ENCODE measurements at regions not wholly inside any gene's neighbourhood (a gene's known extent, or its start where the extent isn't known, plus 50 kb on each side); places are given as distances from the start of the nearest gene placed in this dataset.

DNA sequence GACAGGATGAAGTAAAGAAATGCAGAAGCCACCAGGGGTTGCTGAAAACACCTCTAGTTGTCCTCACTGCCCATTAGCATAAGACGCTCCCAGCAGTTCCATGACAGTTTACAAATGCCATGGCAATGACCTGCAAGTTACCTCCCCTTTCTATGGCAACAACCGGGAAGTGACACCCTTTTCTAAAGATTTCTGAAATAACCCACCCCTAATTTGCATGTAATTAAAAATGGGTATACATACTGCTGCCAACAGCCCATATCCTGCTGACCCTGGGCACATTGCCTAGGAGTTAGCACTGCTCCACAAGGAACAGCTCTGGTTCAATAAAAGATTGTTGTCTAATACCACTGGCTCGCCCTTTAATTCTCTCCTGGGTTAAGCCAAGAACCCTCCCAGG lies 178.3 kb upstream of the LRATD1 start:
- no TSS peak for BruUV-seq (replicated peaks)
- FAIRE-seq (no peak), DNase-seq (ENCODE audit: low read depth, low spot score) (no peak)
- intact Hi-C loops (cut with micrococcal nuclease) (no loop called here), dilution Hi-C loops (cut with MboI; ENCODE audit: extremely low pct_ligation_motif_present, low sequenced_read_pairs) (no loop called here)
- Histone ChIP-seq H2AFZ (ENCODE audit: low read depth, low read length) (no peak overlapping the region), H3K4me3 (replicated peaks in 1 of 3; ENCODE audit: insufficient read depth in 1 of 3, low read depth in 1 of 3, low read length in 3 of 3) (no peak overlapping the region), H3K4me2 (ENCODE audit: insufficient read depth, low read length) (no peak overlapping the region), H3K4me1 (ENCODE audit: control insufficient read depth, extremely low read depth, insufficient read depth, low read length) (no peaks in the 10 kb centered on the region), H3K9me1 (replicated peaks; ENCODE audit: control insufficient read depth, extremely low read depth, insufficient read depth, low read length) (no peaks in the 10 kb centered on the region), H3K9me3 (replicated peaks; ENCODE audit: control insufficient read depth, insufficient read depth, low read length) (peaks cover 3% of the 10 kb centered on the region), H3K27me3 (ENCODE audit: control insufficient read depth in 2 of 2, insufficient read depth in 2 of 2, low read length in 2 of 2) (no peaks in the 10 kb centered on the region), H4K20me1 (replicated peaks; ENCODE audit: control insufficient read depth, extremely low read depth, insufficient read depth, low read length) (no peaks in the 10 kb centered on the region), H3K27ac (ENCODE audit: insufficient read depth, low read depth, low read length) (no peak overlapping the region), H3K9ac (replicated peaks; ENCODE audit: extremely low read depth, insufficient read depth, low read length) (no peak overlapping the region), H3K36me3 (ENCODE audit: control insufficient read depth in 2 of 2, extremely low read depth in 1 of 2, insufficient read depth in 2 of 2, low read length in 2 of 2) (no peaks in the 10 kb centered on the region), H3K79me2 (ENCODE audit: control insufficient read depth, insufficient read depth, low read length) (no peaks in the 10 kb centered on the region)
- ChIA-PET POLR2A (no interaction called here), CTCF (no interaction called here)
- TF ChIP-seq MYC (IDR thresholded peaks at IDR 0.05; ENCODE audit: low read depth, low read length), result no peak
- TF ChIP-seq GATA2 (IDR thresholded peaks at IDR 0.05; ENCODE audit: insufficient read depth, insufficient read length, low read depth, low read length), result no peak
- TF ChIP-seq POLR2A (IDR thresholded peaks at IDR 0.05; ENCODE audit: low read depth, low read length), result no peak
- no peak for TF ChIP-seq JUN (IDR thresholded peaks at IDR 0.05; ENCODE audit: borderline replicate concordance, insufficient read depth, insufficient read length, low read depth)
- TF ChIP-seq EZH2 (IDR thresholded peaks at IDR 0.05; ENCODE audit: borderline replicate concordance, low read depth, low read length, severe bottlenecking), result no peak
- no peak for TF ChIP-seq POLR2AphosphoS5 (IDR thresholded peaks at IDR 0.05; ENCODE audit: insufficient read depth, low read depth, low read length)
- TF ChIP-seq FOS (IDR thresholded peaks at IDR 0.05; ENCODE audit: borderline replicate concordance, insufficient read depth, low read length), result no peak
- TF ChIP-seq, protein P1, sequence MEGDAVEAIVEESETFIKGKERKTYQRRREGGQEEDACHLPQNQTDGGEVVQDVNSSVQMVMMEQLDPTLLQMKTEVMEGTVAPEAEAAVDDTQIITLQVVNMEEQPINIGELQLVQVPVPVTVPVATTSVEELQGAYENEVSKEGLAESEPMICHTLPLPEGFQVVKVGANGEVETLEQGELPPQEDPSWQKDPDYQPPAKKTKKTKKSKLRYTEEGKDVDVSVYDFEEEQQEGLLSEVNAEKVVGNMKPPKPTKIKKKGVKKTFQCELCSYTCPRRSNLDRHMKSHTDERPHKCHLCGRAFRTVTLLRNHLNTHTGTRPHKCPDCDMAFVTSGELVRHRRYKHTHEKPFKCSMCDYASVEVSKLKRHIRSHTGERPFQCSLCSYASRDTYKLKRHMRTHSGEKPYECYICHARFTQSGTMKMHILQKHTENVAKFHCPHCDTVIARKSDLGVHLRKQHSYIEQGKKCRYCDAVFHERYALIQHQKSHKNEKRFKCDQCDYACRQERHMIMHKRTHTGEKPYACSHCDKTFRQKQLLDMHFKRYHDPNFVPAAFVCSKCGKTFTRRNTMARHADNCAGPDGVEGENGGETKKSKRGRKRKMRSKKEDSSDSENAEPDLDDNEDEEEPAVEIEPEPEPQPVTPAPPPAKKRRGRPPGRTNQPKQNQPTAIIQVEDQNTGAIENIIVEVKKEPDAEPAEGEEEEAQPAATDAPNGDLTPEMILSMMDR (IDR thresholded peaks at IDR 0.05; ENCODE audit: extremely low read depth in 1 of 2, insufficient read depth in 1 of 2, low read depth in 1 of 2, low read length in 2 of 2), result no peak
- TF ChIP-seq, protein P2, sequence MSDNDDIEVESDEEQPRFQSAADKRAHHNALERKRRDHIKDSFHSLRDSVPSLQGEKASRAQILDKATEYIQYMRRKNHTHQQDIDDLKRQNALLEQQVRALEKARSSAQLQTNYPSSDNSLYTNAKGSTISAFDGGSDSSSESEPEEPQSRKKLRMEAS (IDR thresholded peaks at IDR 0.05; ENCODE audit: insufficient read depth, insufficient read length), result no peak

Data from endothelial cell of umbilical vein (primary cell).